Stimulated activated CD8-positive, alpha-beta memory T cell treated with anti-CD3 and anti-CD28 coated beads, Interleukin-15, amount 100 ng/mL, for 1 hour (primary cell): ENCODE measurements at regions not wholly inside any gene's neighbourhood (a gene's known extent, or its start where the extent isn't known, plus 50 kb on each side); places are given as distances from the start of the nearest gene placed in this dataset.

Experiments used
- DNase-seq: peaks from one replicate; pipeline ENCODE4 v3.0.0-alpha.2; 2020; ENCODE audit warnings: low read depth

DNA sequence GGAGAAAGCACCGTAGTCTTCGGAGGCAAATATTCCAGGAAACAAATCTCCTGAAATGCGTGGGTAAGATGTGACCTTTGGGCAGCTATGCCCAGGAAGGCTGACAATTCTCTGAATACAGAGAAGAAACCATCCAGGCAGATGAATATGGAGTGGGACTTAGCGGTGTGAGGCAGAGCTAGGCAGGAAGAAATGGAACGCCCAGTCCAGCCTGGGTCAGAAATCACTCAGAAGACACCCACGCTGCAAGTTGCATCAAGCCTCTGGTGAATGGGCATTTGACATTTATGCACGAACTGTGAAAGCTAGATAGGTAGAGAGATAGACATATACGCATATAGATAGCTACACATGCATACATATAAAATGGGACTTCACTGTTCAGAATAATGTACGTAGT lies 498.5 kb downstream of the QKI start:
- DNase-seq = no peak

DNA sequence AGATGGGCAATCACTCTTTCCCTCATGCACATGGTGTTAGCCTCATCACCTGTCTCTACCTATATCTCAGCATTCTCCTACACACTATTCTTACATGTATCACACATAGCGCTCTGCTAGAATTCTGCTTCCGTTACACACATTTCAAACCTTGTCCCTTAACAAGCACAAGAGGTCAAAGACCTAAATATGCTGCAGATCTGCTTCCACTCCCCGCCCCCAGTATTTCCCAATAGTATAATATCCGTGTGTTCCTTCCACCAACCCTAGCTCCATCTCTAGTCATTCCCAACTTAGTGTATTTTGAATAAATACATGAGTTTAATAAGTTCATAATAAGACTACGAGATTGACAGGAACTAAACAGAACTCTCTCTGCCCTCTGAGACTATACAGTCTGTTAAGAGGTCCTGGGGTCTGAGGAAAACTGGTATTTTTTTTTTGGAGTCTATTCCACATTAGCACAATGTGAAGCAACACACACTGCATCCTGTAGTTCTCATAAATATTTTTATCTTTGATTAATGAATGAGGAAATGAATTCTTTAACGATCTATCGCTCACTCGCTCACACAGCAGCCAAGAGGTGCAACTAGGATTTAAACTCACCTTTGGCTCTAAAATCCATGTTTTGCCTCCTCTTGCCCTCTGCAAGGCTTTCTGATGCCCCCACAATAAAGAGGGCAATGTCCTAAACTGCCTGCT lies 491.6 kb downstream of the QKI start:
- no peak for DNase-seq

DNA sequence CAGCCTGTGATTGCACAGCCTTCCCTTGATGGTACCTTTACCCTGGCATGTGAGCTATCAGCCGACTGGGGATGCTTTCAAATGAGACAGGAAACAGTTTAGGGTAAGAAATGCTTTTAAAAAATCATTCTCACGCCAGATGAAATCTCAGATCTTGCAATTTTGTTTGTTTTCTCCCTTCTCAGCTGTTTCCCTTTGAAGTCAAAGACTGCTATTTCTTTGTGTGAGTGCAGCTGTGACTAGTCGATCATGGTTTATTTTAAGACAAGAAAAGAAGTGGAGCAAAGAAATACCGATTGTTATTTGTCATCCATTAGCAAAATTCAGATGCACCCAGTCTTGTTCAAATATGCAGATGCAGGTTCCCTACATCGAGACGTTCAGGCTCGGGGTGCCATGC lies 489.7 kb downstream of the QKI start:
- DNase-seq = no peak

GRCh38 chr6:163903541-163903940 lies 489.0 kb downstream of the QKI start:
- DNase-seq = no peak

GRCh38 chr6:163902993-163903392 lies 488.5 kb downstream of the QKI start:
- no peak for DNase-seq

- no peak for DNase-seq
These were observed 487.2 kb downstream of the QKI start for GRCh38 chr6:163901681-163902080.

GRCh38 chr6:163900570-163900969 lies 486.1 kb downstream of the QKI start:
- no peak for DNase-seq

DNA sequence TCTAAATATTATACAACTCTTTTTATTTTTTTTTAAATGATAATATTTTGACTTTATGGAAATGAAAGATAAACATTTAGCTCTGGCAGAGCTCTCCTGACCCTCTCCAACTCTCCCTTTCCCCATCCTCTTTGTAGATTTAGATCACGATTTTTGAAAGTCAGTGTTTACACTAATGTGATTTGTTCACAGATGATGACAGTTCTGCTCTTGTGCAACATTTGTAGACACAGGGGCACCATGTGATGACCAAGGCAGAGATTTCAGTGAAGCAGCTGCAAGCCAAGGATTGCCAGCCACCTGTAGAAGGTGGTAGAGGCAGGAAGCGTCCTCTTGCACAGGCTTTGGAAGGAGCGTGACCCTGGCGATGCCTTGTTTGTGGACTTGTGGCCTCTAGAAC lies 483.2 kb downstream of the QKI start:
- no peak for DNase-seq

DNA sequence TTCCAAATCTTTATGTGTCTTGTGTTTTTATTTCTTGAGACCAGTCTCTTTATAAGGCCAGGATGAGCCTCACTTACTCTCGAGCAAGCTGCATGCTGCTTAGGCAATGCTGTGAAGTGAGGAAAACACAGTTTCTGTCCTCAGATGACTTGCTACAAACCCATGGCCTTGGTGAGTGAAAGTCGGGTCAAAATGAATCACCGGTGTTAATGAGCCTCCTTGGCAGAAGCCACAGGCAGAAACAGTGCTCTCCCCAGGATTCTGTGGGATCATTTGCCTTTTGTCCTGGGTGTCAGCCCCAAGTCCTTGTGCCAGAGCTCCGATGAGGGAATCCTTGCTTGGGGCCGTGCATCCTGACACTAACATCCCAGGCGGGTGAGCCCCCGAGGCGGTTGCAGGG lies 482.5 kb downstream of the QKI start:
- DNase-seq = no peak

DNA sequence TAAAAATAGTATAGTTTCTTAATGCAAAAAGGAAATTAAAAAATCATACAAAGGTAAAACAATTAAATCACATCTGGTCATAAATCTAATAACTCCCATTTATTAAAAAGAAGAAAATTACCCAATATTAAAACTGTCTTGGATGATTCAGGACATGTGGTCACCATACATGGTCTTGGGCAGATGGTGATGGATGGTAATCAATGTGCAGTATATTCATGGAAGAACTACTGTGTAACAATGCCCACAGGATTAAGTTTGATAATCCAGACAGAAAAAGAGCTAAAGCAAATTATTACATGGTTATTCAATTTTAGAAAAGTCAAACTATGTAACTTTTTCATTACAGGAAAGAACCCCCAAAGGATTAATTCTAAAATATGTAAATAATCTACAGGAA lies 480.6 kb downstream of the QKI start:
- DNase-seq = no peak

GRCh38 chr6:163893609-163894189 lies 479.2 kb downstream of the QKI start:
- no peak for DNase-seq

GRCh38 chr6:163892824-163893561 lies 478.5 kb downstream of the QKI start:
- no peak for DNase-seq

DNA sequence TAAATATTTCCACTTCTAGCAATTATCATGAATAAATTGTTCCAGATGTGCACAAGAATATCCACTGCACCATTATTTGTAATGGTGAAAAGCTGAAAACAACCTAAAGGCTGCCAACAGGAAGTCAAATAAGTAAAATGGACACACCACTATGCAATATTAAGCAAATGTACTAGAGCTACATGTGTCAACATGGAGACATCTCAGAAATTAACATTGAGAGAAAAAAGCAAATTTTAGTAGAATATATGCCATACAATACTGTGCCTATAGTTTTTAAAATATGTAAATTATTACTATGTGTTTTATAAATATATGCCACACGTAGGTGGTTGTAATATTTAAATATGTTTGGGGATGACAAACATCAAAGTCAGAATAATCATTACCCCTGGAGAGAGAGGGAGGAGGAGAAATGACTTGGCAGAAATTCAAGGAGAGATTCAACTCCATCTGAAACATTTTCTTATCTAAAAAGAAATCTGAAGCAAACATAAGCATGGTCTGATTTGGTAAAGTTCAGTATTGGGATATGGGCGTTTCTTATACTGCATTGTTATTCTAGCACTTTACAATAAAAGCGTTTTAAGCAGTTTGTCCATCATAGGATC lies 475.5 kb downstream of the QKI start:
- no peak for DNase-seq

DNA sequence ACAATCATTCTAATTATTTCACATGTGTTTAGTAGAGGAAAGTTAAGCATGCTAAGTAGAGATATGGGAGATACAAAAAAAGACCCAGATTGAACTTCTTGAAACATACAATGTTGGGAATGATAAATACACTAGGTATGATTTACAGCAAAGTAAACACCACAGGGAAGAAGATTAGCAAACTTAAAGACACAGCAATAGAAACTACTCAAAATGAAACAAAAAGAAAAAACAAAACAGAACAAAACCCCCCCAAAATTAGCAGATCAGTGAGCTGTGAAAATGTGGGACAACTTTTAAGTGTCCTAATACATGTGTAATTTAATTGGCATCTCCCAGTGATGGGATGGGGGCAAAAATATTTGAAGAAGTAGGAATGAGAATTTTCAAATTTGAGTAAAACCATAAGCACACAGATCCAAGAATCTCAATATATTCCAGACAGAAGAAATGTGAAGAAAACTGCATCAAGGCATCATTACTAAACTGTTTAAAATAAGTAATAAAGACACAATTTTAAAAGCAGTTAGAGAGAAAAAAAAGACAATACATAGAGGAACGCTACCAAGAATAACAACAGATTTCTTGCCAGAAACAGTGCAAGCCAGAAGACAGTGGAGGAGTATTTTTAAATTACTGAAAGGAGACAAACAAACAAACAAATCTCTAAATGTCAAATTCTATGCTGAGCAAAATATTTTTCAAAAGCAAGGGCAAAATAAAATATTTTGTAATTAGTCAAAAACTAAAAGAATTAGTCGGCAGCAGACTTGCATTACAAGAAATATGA lies 473.7 kb downstream of the QKI start:
- no peak for DNase-seq

GRCh38 chr6:163886428-163886827 lies 471.9 kb downstream of the QKI start:
- no peak for DNase-seq

DNA sequence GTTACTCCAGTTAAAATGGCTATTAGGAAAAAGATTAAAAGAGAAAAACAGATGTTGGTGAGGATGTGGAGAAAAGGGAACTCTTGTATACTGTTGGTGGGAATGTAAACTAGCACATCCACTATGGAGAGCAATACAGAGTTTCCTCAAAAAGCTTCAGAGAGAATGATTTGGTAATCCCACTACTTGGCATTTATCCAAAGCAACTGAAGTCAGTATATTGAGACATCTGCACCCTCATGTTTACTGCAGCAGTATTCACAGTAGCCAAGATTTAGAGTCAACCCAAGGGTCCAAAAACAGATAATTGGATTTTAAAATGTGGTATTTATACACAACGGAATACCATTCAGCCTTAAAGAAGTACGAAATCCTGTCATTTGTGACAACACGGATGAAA lies 469.5 kb downstream of the QKI start:
- DNase-seq = no peak

- DNase-seq = no peak
These were observed 464.2 kb downstream of the QKI start for GRCh38 chr6:163878698-163879097.

GRCh38 chr6:163877877-163878639 lies 463.5 kb downstream of the QKI start:
- DNase-seq = no peak

DNA sequence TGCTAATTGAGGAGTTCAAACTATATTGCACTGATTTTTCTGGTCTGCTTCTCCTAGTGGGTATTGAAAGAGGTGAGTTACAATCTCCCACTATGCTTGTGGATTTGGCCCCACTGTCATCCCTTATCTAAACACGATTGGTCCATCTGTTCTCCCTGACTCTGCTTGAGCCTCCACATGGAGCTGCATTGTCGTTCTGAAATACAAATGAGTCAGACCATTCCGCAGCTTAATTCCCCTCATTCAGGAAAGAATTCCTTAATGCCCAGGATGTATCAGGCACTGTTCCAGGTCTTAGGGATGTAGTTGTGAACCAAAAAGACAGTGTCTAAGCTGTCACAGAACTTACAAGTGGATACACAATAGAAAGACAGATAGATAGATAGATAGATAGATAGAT lies 461.9 kb downstream of the QKI start:
- DNase-seq = no peak

GRCh38 chr6:163874784-163875183 lies 460.3 kb downstream of the QKI start:
- DNase-seq = no peak

GRCh38 chr6:163872335-163872734 lies 457.8 kb downstream of the QKI start:
- no peak for DNase-seq

DNA sequence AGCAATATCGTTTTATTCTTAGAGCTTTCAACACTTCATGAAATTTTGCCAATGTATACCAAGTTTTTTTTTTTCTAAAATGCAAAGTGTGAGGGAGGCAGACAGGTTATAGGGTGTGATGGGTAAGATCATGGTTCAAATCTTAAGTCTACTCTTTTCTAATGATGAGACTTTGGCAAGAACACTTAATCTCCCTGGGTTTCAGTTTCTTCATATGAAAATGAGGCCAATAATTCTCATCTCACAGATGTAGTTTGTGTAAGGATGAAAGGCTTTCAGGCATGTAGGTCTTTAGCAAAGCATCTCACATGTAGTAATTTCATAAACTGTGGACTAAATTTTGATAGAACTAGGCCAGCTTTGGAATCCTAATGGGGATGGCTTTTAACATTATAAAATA lies 457.1 kb downstream of the QKI start:
- DNase-seq = no peak
